Astrocyte (in vitro differentiated cells and primary cell): ENCODE measurements at regions not wholly inside any gene's neighbourhood (a gene's known extent, or its start where the extent isn't known, plus 50 kb on each side); places are given as distances from the start of the nearest gene placed in this dataset.

ENCODE experiments used
- DNase-seq: peaks from one replicate; pipeline ENCODE4 v3.0.0-alpha.2; 2010; ENCODE audit warnings: low read depth
- FAIRE-seq: peaks from 2 replicates; lab custom pipeline; 2011; peaks lifted over from hg19 to GRCh38; lab: Jason Lieb, UNC
- H2AFZ ChIP-seq: 2 replicates; pipeline ENCODE4 v1.6.0; 2012; ENCODE audit warnings: low read depth, low read length, inconsistent platforms
- H3K27ac ChIP-seq: 2 replicates; pipeline ENCODE4 v1.5.1; 2011; ENCODE audit warnings: low read depth, low read length, inconsistent platforms
- H3K27me3 ChIP-seq: 2 replicates; pipeline ENCODE4 v1.6.0; 2011; ENCODE audit warnings: low read length, inconsistent platforms; ENCODE audit not compliant: insufficient read depth
- H3K36me3 ChIP-seq: 2 replicates; pipeline ENCODE4 v1.5.1; 2011; ENCODE audit warnings: low read length, inconsistent platforms; ENCODE audit not compliant: insufficient read depth
- H3K4me1 ChIP-seq: 2 replicates; pipeline ENCODE4 v1.5.1; 2011; ENCODE audit warnings: low read length, inconsistent platforms; ENCODE audit not compliant: insufficient read depth
- H3K4me2 ChIP-seq: 2 replicates; pipeline ENCODE4 v1.6.0; 2012; ENCODE audit warnings: low read length, inconsistent platforms
- H3K4me3 ChIP-seq: 2 replicates; pipeline ENCODE4 v1.5.1; 2011; ENCODE audit warnings: low read depth, mild to moderate bottlenecking, low read length, inconsistent platforms; ENCODE audit not compliant: insufficient read depth
- H3K79me2 ChIP-seq: 2 replicates; pipeline ENCODE4 v1.6.0; 2012; ENCODE audit warnings: mild to moderate bottlenecking, low read length, inconsistent platforms; ENCODE audit not compliant: insufficient read depth
- H3K9ac ChIP-seq: 2 replicates; pipeline ENCODE4 v1.6.0; 2012; ENCODE audit warnings: mild to moderate bottlenecking, low read length, inconsistent platforms
- H3K9me3 ChIP-seq: 2 replicates; pipeline ENCODE4 v1.5.1; 2012; ENCODE audit warnings: low read depth, mild to moderate bottlenecking, low read length, inconsistent platforms; ENCODE audit not compliant: insufficient read depth
- H4K20me1 ChIP-seq: 2 replicates; pipeline ENCODE4 v1.6.0; 2012; ENCODE audit warnings: low read length, inconsistent platforms; ENCODE audit not compliant: insufficient read depth
- H3K27ac Mint-ChIP-seq: one replicate; pipeline ENCODE4 v1.8.0; 2021; ENCODE audit warnings: mild to moderate bottlenecking, mixed read lengths; ENCODE audit not compliant: unreplicated experiment
- H3K27me3 Mint-ChIP-seq: one replicate; pipeline ENCODE4 v1.8.0; 2021; ENCODE audit warnings: low read depth, mixed read lengths; ENCODE audit not compliant: unreplicated experiment
- H3K36me3 Mint-ChIP-seq: one replicate; pipeline ENCODE4 v1.8.0; 2021; ENCODE audit warnings: low read depth, mixed read lengths; ENCODE audit not compliant: unreplicated experiment
- H3K4me1 Mint-ChIP-seq: one replicate; pipeline ENCODE4 v1.8.0; 2021; ENCODE audit warnings: low read depth, mixed read lengths; ENCODE audit not compliant: unreplicated experiment
- H3K4me3 Mint-ChIP-seq: one replicate; pipeline ENCODE4 v1.8.0; 2021; ENCODE audit warnings: mild to moderate bottlenecking, moderate library complexity, mixed read lengths; ENCODE audit not compliant: unreplicated experiment
- H3K9me3 Mint-ChIP-seq: one replicate; pipeline ENCODE4 v1.8.0; 2021; ENCODE audit warnings: mild to moderate bottlenecking, mixed read lengths; ENCODE audit not compliant: unreplicated experiment
- EZH2 ChIP-seq: IDR thresholded peaks from 2 replicates; pipeline ENCODE4 v1.6.1; 2012; ENCODE audit warnings: mild to moderate bottlenecking, low read length, inconsistent platforms; ENCODE audit not compliant: insufficient read depth
- TF ChIP-seq, protein P1 (sequence below): IDR thresholded peaks from 2 replicates; pipeline ENCODE4 v1.5.1; 2011; ENCODE audit warnings: low read depth, mild to moderate bottlenecking, inconsistent platforms, low read length, moderate library complexity; ENCODE audit not compliant: insufficient read depth

DNA sequence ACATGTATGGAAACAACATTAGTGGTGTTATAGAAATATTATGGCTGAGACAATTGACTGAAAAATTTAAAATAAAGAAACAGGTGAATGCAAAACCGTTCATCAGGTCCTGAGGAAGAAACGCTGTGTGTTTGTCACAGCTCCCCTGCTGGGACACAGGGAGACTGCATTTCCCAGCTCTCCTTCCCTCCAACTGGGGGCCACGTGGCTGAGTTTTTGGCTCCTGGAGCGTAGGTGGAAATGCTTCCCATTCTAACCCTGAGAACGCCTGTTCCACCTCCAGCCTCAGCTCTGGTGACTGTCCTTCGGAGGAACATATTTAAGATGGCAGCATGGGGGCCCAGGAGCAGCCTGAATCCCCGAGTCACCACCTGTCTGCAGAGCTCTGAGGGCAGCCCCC is 398.6 kb downstream of the BRD1 start:
- no peaks in the 10 kb centered on the region for H4K20me1 ChIP-seq
- no peaks in the 10 kb centered on the region for H3K79me2 ChIP-seq
- DNase-seq = no peak
- no peak overlapping the region for H3K4me3 ChIP-seq
- no peaks in the 10 kb centered on the region for H3K36me3 ChIP-seq
- Mint-ChIP-seq H3K27ac (no peak overlapping the region), H3K9me3 (no peaks in the 10 kb centered on the region), H3K27me3 (peaks cover 21% of the 10 kb centered on the region), H3K4me3 (no peak overlapping the region), H3K36me3 (no peaks in the 10 kb centered on the region), H3K4me1 (peaks cover 3% of the 10 kb centered on the region)
- no peak overlapping the region for H3K9ac ChIP-seq
- H3K4me2 ChIP-seq = no peak overlapping the region
- no peaks in the 10 kb centered on the region for H3K4me1 ChIP-seq
- no peak overlapping the region for H2AFZ ChIP-seq
- H3K27ac ChIP-seq = no peak overlapping the region
- H3K9me3 ChIP-seq = peaks cover 6% of the 10 kb centered on the region
- H3K27me3 ChIP-seq = no peaks in the 10 kb centered on the region
- FAIRE-seq = no peak
- TF ChIP-seq EZH2 = no peak
- TF ChIP-seq, protein P1, sequence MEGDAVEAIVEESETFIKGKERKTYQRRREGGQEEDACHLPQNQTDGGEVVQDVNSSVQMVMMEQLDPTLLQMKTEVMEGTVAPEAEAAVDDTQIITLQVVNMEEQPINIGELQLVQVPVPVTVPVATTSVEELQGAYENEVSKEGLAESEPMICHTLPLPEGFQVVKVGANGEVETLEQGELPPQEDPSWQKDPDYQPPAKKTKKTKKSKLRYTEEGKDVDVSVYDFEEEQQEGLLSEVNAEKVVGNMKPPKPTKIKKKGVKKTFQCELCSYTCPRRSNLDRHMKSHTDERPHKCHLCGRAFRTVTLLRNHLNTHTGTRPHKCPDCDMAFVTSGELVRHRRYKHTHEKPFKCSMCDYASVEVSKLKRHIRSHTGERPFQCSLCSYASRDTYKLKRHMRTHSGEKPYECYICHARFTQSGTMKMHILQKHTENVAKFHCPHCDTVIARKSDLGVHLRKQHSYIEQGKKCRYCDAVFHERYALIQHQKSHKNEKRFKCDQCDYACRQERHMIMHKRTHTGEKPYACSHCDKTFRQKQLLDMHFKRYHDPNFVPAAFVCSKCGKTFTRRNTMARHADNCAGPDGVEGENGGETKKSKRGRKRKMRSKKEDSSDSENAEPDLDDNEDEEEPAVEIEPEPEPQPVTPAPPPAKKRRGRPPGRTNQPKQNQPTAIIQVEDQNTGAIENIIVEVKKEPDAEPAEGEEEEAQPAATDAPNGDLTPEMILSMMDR = no peak

DNA sequence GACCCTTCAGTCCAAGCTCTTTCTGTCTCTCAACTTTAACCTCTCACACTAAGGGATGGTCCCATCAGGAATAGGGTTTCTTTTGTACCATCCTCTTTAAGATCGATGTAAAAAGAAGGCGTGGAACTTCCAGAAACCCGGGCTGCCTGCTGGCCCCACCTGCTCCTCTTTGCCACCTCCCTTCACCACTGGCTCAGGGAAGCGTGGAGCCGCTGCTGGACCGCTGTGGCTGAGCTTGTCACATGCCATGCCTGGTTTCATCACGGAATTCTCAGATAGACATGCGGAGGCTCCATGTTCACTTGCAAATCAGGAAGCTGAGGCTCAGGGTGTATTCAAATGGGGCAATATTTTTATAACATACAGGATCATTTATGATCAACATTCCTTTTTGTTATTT is 399.7 kb downstream of the BRD1 start:
- Histone ChIP-seq H3K79me2 (no peaks in the 10 kb centered on the region), H3K9ac (no peak overlapping the region), H3K4me2 (no peak overlapping the region), H3K27me3 (no peaks in the 10 kb centered on the region), H3K36me3 (no peaks in the 10 kb centered on the region), H3K4me3 (no peak overlapping the region), H3K9me3 (peaks cover 3% of the 10 kb centered on the region), H3K4me1 (no peaks in the 10 kb centered on the region), H2AFZ (no peak overlapping the region), H4K20me1 (no peaks in the 10 kb centered on the region), H3K27ac (no peak overlapping the region)
- Mint-ChIP-seq H3K4me1 (peaks cover 8% of the 10 kb centered on the region), H3K27ac (no peak overlapping the region), H3K9me3 (no peaks in the 10 kb centered on the region), H3K27me3 (peaks cover 19% of the 10 kb centered on the region), H3K36me3 (peaks cover 2% of the 10 kb centered on the region), H3K4me3 (no peak overlapping the region)
- FAIRE-seq (no peak), DNase-seq (no peak)
- TF ChIP-seq, protein P1 = no peak
- no peak for TF ChIP-seq EZH2

DNA sequence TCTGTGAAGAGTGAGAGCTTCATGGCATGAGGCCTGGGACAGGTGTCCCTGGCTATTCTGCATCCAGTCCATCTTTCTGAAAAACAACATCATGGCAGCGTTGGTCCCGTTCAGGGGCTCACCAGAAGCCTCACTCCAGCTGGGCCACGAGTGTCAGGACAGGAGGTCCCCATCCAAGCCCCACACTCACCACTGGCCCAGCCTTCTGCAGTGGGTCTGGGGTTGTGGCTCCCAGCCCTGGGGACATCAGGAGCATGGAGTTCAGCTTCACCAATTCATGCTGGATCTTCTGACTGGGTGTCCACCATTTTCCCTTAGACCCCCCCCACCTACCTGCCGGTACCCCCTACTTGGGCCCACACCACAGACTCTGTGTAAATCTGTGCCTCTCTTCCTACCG is 400.3 kb downstream of the BRD1 start:
- H3K79me2 ChIP-seq = no peaks in the 10 kb centered on the region
- H3K27me3 ChIP-seq = no peaks in the 10 kb centered on the region
- no peak overlapping the region for H3K4me3 Mint-ChIP-seq
- no peak overlapping the region for H2AFZ ChIP-seq
- no peak overlapping the region for H3K4me2 ChIP-seq
- no peak overlapping the region for H3K9ac ChIP-seq
- TF ChIP-seq EZH2 = no peak
- TF ChIP-seq, protein P1 = no peak
- peaks cover 2% of the 10 kb centered on the region for H3K36me3 Mint-ChIP-seq
- peaks cover 13% of the 10 kb centered on the region for H3K4me1 Mint-ChIP-seq
- DNase-seq (no peak), FAIRE-seq (no peak)
- H4K20me1 ChIP-seq = no peaks in the 10 kb centered on the region
- peaks cover 4% of the 10 kb centered on the region for H3K9me3 ChIP-seq
- no peak overlapping the region for H3K27ac Mint-ChIP-seq
- H3K4me1 ChIP-seq = no peaks in the 10 kb centered on the region
- H3K9me3 Mint-ChIP-seq = no peaks in the 10 kb centered on the region
- H3K4me3 ChIP-seq = no peak overlapping the region
- no peak overlapping the region for H3K27ac ChIP-seq
- H3K27me3 Mint-ChIP-seq = peaks cover 19% of the 10 kb centered on the region
- H3K36me3 ChIP-seq = no peaks in the 10 kb centered on the region
